AG04450 (cell line): ENCODE measurements at regions not wholly inside any gene's neighbourhood (a gene's known extent, or its start where the extent isn't known, plus 50 kb on each side); places are given as distances from the start of the nearest gene placed in this dataset.

ENCODE experiments used
- CTCF ChIA-PET: fragments of 300-600, 350-600 bp; formaldehyde crosslinking; extraction: SDS; loops from one replicate; lab custom pipeline; 2022; ENCODE audit warnings: antibody characterized with exemption, inconsistent platforms; lab: Charles Lee
- POLR2A ChIA-PET: fragments of 350-600 bp; formaldehyde crosslinking; extraction: SDS; loops from one replicate; lab custom pipeline; 2021; ENCODE audit warnings: antibody characterized with exemption, inconsistent platforms; lab: Yijun Ruan, JAX
- DNase-seq: peaks from one replicate; pipeline ENCODE4 v3.0.0-alpha.2; 2011; ENCODE audit warnings: low read depth, low spot score
- H3K27ac ChIP-seq: one replicate; pipeline ENCODE4 v1.5.1; 2012; ENCODE audit warnings: low read depth, low read length, control low read depth
- H3K27me3 ChIP-seq: one replicate; pipeline ENCODE4 v1.6.0; 2012; ENCODE audit warnings: low read length; ENCODE audit not compliant: control insufficient read depth, insufficient read depth
- H3K4me3 ChIP-seq: 2 replicates; pipeline ENCODE4 v1.5.1; 2011; ENCODE audit warnings: mild to moderate bottlenecking, low read depth, low read length, control low read depth
- H3K9me3 ChIP-seq: 2 replicates; pipeline ENCODE4 v1.5.1; 2012; ENCODE audit warnings: low read length; ENCODE audit not compliant: control insufficient read depth, insufficient read depth
- CTCF ChIP-seq: IDR thresholded peaks from 2 replicates; pipeline ENCODE4 v1.5.1; 2011; ENCODE audit warnings: low read depth, low read length, control low read depth, inconsistent platforms

DNA sequence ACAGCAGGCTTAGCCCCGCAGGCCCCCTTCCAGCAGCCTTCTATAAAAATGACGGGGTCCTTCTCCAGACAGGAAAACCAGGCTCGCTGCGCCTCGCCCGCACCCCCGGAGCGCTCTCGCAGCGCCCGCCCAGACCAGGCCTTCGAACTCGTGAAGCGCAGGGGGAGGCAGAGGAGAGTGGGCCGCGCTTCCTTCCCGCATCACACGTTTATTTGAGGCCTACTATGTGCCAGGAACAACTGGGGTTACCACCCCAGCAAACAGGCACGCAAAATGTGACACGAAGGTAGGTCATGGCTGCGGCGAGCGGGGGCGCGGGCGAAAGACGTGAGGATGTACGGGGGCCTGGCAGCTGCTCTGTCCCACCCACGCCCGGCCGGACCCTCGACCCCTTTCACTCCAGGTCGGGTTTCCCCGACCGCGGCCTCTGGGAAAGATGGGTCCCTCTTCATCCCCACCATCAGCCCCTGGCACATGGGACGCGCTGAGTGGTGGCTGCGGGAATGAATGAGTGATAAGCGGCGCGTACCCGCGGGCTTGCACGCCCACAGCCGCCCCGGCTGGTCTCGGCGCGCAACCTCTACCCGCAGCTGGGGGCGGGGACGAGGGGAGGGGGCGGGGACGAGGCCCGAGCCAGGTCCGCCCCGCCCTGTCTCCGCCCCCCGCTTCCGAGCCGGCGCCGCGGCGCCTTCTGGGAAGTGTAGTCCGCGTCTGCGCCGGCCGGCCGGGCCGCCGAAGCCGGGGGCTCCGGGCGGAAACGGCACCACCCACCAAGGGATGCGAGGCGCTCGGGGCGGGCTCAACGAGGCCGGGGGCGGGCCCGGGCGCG lies 59.1 kb downstream of the ZNF467 start:
- ChIA-PET CTCF (interaction anchor here (1.5 kb wide), 1 partner anchor 28 kb away, joined by 4 read pairs; no protein-coding TSS in a partner anchor), POLR2A (interaction anchor here (0.7 kb wide), 1 partner anchor 34 kb away, joined by 3 read pairs; no protein-coding TSS in a partner anchor)
- H3K27me3 ChIP-seq: no peaks in the 10 kb centered on the region
- H3K27ac ChIP-seq: no peak overlapping the region
- DNase-seq: peak; percentile 59
- H3K9me3 ChIP-seq: peaks cover 37% of the 10 kb centered on the region
- H3K4me3 ChIP-seq: peak overlapping the region; percentile 77
- TF ChIP-seq CTCF: no peak

GRCh38 chr7:149713731-149714068 lies 59.7 kb downstream of the ZNF467 start:
- ChIA-PET POLR2A (no interaction called here), CTCF (no interaction called here)
- H3K4me3 ChIP-seq: no peak overlapping the region; the same call in 1 of the 2 replicates
- H3K27me3 ChIP-seq: no peaks in the 10 kb centered on the region
- peaks cover 34% of the 10 kb centered on the region for H3K9me3 ChIP-seq
- no peak overlapping the region for H3K27ac ChIP-seq
- TF ChIP-seq CTCF: no peak
- no peak for DNase-seq

DNA sequence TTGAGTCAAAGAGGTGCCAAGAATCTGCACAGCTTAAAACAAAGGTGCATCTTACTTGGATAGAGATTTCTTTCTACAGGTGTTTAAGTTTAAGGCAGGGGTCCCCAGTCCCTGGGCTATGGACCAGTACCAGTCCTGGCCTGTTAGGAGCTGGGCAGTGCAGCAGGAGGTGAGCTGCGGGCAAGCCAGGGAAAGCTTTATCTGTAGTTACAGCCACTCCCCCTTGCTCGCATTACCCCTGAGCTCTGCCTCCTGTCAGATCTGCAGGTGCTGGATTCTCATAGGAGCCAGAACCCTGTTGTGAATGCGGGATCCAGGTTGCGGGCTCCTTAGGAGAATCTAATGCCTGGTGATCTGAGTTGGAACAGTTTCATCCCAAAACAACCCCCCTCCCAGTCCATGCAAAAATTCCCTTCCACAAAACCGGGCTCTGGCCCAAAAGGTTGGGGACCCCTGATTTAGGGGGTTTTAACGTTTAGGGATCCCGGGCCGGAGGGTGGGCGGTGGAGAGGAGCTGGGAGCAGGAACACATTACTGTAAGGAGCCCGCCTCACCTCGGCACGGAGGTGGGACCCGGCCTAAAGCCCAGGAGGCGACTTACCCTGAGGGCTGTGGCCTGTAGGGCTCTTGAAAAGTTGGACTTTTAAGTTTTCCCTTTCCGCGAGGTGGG lies 60.2 kb downstream of the ZNF467 start:
- ChIA-PET CTCF (no interaction called here), POLR2A (no interaction called here)
- Histone ChIP-seq H3K4me3 (no peak overlapping the region), H3K9me3 (peaks cover 30% of the 10 kb centered on the region), H3K27me3 (no peaks in the 10 kb centered on the region), H3K27ac (no peak overlapping the region)
- TF ChIP-seq CTCF: no peak
- DNase-seq: no peak

DNA sequence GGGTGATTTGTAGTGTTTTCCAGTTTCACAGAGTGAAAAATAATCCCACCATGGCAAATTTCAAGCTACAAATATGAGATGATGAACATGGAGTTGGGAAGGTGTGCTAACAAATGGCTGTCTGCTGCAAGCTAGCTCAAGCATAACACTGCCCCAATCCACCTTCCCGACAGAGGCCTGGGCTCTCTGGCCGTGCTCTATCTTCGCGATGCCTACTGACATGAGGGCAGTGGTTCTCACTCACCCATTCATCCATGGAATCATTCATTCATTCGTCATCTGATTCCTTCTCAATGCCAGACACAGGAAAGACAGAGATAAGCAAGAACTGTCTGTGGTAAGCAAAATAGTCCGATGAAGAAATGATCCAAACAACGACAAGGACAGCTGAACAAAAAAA lies 65.4 kb downstream of the ZNF467 start:
- no peak overlapping the region for H3K27ac ChIP-seq
- H3K4me3 ChIP-seq: no peak overlapping the region
- CTCF ChIA-PET: no interaction called here
- H3K27me3 ChIP-seq: peaks cover 5% of the 10 kb centered on the region
- DNase-seq: no peak
- no peak for TF ChIP-seq CTCF
- peaks cover 17% of the 10 kb centered on the region for H3K9me3 ChIP-seq
- POLR2A ChIA-PET: no interaction called here

DNA sequence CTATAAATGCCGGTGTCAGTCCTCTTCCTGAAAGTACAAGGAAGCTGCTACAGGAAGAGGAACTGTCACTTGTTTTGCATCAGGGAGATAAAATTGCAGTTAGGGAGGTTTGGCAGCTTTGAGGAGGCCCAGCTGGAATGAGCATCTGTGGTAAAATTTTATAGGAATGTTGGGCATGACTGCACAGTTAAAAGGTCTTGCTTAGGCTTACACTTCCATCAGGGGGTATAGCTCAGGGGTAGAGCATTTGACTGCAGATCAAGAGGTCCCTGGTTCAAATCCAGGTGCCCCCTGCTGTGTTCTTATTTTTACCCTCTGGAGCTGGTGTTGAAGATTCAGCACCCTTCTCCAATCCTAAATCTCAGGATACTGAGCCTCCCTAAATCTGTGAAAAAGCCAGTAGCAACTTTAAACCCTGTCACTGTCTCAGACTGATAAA lies 65.9 kb downstream of the ZNF467 start:
- Histone ChIP-seq H3K27me3 (peaks cover 5% of the 10 kb centered on the region), H3K9me3 (peaks cover 13% of the 10 kb centered on the region), H3K4me3 (no peak overlapping the region), H3K27ac (no peak overlapping the region)
- ChIA-PET POLR2A (no interaction called here), CTCF (no interaction called here)
- no peak for TF ChIP-seq CTCF
- no peak for DNase-seq
